ENCODE measurements at regions not wholly inside any gene's neighbourhood (a gene's known extent, or its start where the extent isn't known, plus 50 kb on each side); places are given as distances from the start of the nearest gene placed in this dataset.

DNA sequence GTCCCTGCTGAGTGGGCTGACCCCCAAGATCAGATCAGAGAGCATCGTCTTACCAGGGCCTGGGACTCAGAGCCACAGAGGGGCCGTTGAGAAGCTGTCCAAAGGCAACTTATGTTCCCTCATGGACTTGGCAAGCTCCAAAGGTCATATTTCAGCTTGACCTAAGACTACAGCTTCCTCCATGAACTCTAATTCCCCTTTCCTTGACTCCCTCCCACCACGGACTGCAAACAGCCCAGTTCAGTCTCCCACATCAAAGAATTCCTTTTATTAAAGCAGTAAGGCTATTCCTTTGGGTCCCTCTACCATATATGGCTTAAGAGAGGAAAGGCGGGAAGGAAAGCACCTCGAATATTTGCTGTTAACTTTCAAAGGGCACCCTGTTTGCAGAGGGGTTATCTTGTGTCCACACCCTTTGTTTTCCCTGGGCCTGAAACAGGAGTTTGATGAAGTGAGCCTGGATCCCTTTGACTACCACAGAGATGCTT is 146.1 kb upstream of the THBS1 start:
- Mint-ChIP-seq H3K4me3 (no peak overlapping the region), H3K36me3 (ENCODE audit: low read depth) (no peaks in the 10 kb centered on the region), H3K4me1 (ENCODE audit: low read depth) (peaks cover 11% of the 10 kb centered on the region), H3K27ac (no peak overlapping the region), H3K9me3 (no peaks in the 10 kb centered on the region), H3K27me3 (peaks cover 71% of the 10 kb centered on the region)
- ChIA-PET CTCF (no interaction called here), POLR2A (no interaction called here)
- Histone ChIP-seq H3K36me3 (ENCODE audit: insufficient read depth, low read length) (no peaks in the 10 kb centered on the region), H3K4me1 (ENCODE audit: insufficient read depth, low read length) (no peaks in the 10 kb centered on the region), H3K9me3 (ENCODE audit: control insufficient read depth in 1 of 2, insufficient read depth in 1 of 2, low read length in 2 of 2) (no peaks in the 10 kb centered on the region), H3K27me3 (ENCODE audit: control insufficient read depth in 1 of 2, insufficient read depth in 2 of 2, low read length in 2 of 2) (peaks cover 20 to 23% of the 10 kb centered on the region in 2 experiments), H3K4me3 (ENCODE audit: low read length) (no peak overlapping the region), H3K27ac (ENCODE audit: low read depth in 1 of 2, low read length in 2 of 2) (no peak overlapping the region)
- ATAC-seq (ENCODE audit: poor library complexity), result no peak
- intact Hi-C loops (cut with DNase I, micrococcal nuclease), result no loop called here
- TF ChIP-seq, protein P1, sequence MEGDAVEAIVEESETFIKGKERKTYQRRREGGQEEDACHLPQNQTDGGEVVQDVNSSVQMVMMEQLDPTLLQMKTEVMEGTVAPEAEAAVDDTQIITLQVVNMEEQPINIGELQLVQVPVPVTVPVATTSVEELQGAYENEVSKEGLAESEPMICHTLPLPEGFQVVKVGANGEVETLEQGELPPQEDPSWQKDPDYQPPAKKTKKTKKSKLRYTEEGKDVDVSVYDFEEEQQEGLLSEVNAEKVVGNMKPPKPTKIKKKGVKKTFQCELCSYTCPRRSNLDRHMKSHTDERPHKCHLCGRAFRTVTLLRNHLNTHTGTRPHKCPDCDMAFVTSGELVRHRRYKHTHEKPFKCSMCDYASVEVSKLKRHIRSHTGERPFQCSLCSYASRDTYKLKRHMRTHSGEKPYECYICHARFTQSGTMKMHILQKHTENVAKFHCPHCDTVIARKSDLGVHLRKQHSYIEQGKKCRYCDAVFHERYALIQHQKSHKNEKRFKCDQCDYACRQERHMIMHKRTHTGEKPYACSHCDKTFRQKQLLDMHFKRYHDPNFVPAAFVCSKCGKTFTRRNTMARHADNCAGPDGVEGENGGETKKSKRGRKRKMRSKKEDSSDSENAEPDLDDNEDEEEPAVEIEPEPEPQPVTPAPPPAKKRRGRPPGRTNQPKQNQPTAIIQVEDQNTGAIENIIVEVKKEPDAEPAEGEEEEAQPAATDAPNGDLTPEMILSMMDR (IDR thresholded peaks at IDR 0.05), result no peak
- no peak for DNase-seq

DNA sequence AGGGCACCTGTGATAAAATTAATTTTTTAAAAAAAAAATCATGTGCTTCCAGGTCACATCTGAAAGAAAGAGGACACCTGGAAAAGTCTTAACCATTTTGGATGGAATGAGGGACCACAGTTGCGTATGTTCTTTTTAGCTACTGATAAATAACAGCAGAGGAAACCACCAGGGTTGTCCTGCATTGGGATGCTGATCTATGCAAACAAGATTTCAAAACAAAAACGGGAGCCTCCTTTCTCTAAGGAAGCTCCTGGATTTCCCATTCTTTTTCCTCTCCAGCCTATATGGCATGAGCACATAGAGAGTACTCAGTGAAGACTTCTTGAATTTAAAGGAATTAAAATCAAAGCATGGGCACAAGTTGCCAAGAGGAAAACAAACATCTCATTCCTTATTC is 145.6 kb upstream of the THBS1 start:
- TF ChIP-seq, protein P1 (IDR thresholded peaks at IDR 0.05), result no peak
- Mint-ChIP-seq H3K27ac (no peak overlapping the region), H3K4me1 (ENCODE audit: low read depth) (peaks cover 7% of the 10 kb centered on the region), H3K36me3 (ENCODE audit: low read depth) (no peaks in the 10 kb centered on the region), H3K9me3 (no peaks in the 10 kb centered on the region), H3K4me3 (no peak overlapping the region), H3K27me3 (peaks cover 68% of the 10 kb centered on the region)
- Histone ChIP-seq H3K4me3 (ENCODE audit: low read length) (no peak overlapping the region), H3K27me3 (ENCODE audit: control insufficient read depth in 1 of 2, insufficient read depth in 2 of 2, low read length in 2 of 2) (peaks cover 18 to 21% of the 10 kb centered on the region in 2 experiments), H3K27ac (ENCODE audit: low read depth in 1 of 2, low read length in 2 of 2) (no peak overlapping the region), H3K9me3 (ENCODE audit: control insufficient read depth in 1 of 2, insufficient read depth in 1 of 2, low read length in 2 of 2) (no peaks in the 10 kb centered on the region), H3K4me1 (ENCODE audit: insufficient read depth, low read length) (no peaks in the 10 kb centered on the region), H3K36me3 (ENCODE audit: insufficient read depth, low read length) (no peaks in the 10 kb centered on the region)
- intact Hi-C loops (cut with DNase I, micrococcal nuclease), result no loop called here
- ChIA-PET POLR2A (no interaction called here), CTCF (no interaction called here)
- ATAC-seq (ENCODE audit: poor library complexity) (no peak), DNase-seq (no peak)

DNA sequence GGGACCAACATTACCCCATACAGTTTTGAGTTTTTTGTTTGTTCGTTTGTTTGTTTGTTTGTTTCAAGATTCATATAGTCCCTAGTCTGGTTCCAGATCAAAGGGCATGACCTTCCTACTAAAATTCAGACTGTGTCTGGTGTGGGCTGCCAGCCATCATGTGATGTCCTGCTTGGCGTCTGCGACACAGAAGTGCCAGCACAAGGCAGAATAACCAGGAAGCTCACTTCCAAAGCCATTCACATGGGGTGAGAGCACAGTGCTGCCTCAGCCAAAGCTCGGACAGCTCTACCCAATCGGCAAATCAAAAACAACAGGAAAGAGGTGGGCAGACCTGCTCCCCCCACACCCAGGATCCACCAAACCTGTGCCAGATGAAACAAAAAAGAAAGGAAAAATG is 142.6 kb upstream of the THBS1 start:
- ChIA-PET POLR2A (no interaction called here), CTCF (no interaction called here)
- Mint-ChIP-seq H3K9me3 (no peaks in the 10 kb centered on the region), H3K4me3 (no peak overlapping the region), H3K27me3 (peaks cover 45% of the 10 kb centered on the region), H3K4me1 (ENCODE audit: low read depth) (no peaks in the 10 kb centered on the region), H3K27ac (no peak overlapping the region), H3K36me3 (ENCODE audit: low read depth) (no peaks in the 10 kb centered on the region)
- no peak overlapping the region for H3K27ac ChIP-seq (ENCODE audit: low read depth in 1 of 2, low read length in 2 of 2)
- ATAC-seq (ENCODE audit: poor library complexity), result no peak
- TF ChIP-seq, protein P1 (IDR thresholded peaks at IDR 0.05), result no peak
- H3K27me3 ChIP-seq (ENCODE audit: control insufficient read depth in 1 of 2, insufficient read depth in 2 of 2, low read length in 2 of 2), result peaks cover 8 to 16% of the 10 kb centered on the region in 2 experiments
- H3K4me1 ChIP-seq (ENCODE audit: insufficient read depth, low read length), result no peaks in the 10 kb centered on the region
- H3K9me3 ChIP-seq (ENCODE audit: control insufficient read depth in 1 of 2, insufficient read depth in 1 of 2, low read length in 2 of 2), result no peaks in the 10 kb centered on the region
- no peak for DNase-seq
- H3K36me3 ChIP-seq (ENCODE audit: insufficient read depth, low read length), result no peaks in the 10 kb centered on the region
- intact Hi-C loops (cut with DNase I, micrococcal nuclease), result no loop called here
- no peak overlapping the region for H3K4me3 ChIP-seq (ENCODE audit: low read length)

Data from CD4-positive, alpha-beta T cell (primary cell).